ENCODE measurements at regions not wholly inside any gene's neighbourhood (a gene's known extent, or its start where the extent isn't known, plus 50 kb on each side); places are given as distances from the start of the nearest gene placed in this dataset.
"Not testable (repeated sequence)": the region's sequence is repeated elsewhere in the genome, so short reads cannot be mapped to it uniquely, and the experiment has no call there.

DNA sequence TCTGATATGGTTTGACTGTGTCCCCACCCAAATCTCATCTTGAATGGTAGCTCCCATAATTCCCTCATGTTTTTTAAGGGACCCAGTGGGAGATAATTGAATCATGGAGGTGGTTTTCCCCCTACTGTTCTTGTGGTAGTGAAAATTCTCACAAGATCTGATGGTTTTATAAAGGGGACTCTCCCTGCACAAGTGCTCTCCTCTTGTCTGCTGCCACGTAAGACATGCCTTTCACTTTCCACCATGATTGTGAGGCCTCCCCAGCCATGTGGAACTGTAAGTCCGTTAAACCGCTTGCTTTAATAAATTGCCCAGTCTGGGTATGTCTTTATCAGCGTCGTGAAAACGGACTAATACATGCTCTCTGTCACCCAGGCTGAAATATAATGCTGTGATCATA is 200.9 kb upstream of the SLIT2 start:
- no peak for DNase-seq

DNA sequence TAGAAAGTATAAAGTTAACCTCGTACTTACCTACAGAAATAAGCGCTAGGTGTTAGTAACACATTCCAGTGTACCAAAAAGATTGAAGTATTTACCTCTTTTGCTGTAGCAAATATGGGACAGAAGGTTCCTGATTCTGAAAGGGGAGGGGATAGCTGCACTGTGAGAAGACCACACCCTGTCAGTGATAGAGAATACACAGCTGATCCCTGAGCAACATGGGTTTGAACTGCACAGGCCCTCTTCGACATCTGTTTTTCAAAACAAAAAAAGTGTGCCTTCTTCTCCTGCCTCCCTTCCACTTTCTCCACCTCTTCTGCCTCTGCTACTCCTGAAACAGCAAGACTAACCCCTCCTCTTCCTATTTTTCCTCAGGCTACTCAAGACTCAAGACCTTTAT is 201.8 kb upstream of the SLIT2 start:
- DNase-seq, result no peak

DNA sequence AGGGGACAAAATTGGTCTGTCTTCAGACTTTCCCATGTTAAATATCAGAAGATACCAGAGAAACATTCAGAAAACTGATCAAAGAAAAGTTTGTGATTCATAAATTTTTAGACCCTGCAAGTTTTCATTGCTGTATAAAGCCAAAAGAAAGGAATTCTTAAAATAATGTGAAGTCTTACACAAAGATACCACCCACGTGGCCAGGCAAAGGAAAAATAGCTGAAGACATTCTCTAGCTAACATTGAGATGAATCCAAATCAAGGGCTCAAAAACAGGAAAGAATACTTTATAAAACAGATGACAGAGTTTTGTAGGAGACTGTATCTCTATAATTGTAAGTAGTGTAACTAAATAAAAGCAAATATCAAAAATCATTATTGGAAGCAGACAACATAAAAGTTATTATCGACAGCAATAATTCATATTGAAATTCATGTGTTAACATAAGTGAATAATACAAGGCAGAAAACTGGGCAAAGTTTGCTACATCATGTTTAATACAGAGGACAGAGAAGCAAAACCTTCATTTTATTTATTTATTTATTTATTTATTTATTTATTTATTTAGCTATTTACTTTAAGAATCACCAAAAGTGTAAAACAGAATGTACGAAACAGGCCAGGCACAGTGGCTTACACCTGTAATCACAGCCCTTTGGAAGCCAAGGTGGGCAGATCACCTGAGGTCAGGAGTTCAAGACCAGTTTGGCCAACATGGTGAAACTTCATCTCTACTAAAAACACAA is 204.6 kb upstream of the SLIT2 start:
- DNase-seq, result peak in 1 of 3 donors; percentile 37

DNA sequence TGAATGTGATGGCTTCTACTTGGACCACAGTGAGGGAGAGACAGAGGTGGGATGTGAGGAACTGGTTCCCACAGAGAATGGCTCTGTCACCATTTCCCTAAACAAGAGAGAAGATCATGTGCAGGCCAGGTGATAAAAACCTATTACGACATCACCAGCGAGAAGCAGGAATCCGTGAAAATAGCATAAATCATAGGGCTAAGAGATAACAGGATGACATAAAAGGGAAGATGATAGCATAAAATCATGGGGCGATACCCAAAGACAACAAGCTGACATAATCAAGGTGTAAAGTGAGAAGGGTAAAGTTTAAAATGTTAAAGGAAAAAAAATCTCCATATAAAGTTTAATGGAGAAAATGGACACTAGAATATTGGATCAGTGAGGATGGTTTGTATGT is 205.5 kb upstream of the SLIT2 start:
- no peak for DNase-seq

DNA sequence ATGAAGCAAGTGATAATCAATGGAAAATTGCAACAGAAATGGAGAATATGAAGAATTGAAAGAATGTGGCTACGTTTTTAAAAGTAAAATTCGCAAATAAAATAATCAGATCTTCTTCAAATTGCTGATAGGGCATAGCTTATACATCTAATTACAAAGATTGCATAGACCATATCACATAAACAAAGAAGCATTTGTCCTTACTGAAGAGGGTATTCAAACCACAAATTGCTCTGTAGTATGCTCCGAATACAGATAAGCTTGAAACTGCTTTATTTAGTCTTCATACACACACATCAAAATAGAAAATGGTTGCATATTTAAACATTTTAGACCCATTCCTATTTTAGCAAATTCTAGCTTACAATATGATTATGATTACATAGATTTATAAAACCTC is 206.7 kb upstream of the SLIT2 start:
- no peak for DNase-seq

DNA sequence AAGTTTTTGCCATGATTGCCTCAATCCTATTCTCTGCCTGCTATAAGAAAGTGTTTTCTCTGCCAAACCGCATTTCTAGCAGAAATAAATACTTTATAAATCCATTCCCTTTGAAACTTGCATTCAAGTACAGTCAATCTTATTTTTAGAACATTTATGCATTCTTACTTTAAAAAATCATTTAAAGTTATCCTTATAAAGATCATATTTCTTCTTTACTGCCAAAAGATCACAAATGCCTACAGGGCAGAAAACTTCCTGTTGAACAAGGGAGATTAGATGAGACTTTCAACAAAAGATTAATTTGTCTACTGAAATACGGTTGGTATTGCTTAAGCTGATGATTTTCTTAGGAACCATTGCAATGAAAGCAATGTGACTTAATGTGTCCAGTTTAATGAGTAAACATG is 207.2 kb upstream of the SLIT2 start:
- DNase-seq, result peak in 1 of 3 donors; percentile 27

DNA sequence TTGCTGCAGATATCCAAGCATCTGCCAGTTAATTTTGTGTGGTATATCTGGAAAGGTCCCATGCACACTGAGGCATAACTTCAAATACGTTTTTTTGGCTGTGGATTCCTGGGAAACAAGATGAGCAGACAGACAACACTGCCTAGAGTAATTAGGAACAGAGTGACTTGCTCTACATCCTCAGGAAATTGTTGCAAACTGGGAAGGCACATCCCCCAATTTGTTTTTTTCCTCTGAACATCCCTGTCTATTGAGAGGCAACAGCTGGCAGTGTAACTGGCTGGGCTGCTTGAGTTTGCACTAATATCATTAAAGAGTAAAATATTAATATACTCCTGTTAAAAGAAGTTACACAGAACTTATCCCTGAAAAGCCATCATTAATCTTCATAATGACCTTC is 207.7 kb upstream of the SLIT2 start:
- no peak for DNase-seq

DNA sequence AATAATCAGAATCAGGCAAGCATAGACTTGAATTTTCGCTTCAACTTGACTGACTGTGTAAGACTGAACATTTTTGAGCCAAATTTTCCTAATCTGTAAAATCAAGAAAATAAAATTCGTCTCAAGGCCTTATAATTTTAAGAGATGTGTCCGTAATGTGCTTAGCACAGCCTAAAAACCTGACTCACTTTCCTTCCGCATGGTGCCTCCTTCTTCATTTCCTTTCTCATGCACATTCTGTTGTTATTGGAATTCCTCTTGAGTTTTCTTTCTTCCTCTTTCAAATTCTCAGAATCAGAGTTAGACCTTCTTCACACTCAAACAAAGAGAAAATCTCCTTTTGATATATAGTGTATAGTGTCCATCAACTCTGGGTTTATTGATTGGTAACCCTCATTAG is 208.9 kb upstream of the SLIT2 start:
- no peak for DNase-seq

DNA sequence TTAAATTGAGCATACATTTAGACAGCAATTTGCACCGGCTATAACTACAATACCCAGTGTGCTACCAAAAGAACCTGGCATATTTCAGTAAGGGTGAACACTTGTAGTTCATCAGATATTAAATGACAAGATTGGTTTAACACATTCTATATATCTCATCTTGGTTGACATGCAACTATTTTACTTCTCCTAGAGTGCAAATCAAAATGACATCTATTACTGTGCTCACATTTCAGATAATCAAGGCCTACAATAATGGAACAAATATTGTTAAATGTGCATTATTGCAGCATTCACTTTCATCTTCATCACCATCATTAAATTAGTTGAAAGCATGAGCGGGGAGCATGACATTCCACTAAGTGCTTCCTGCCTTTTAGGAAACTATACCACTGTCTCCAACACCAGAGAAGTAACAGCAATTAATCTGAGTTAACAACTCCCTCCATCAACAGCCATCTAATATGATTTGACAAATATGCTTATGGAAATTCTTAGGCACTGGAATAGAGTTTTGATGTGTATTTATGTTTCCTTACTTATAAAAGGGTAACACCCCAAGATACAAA is 209.8 kb upstream of the SLIT2 start:
- DNase-seq, result no peak

DNA sequence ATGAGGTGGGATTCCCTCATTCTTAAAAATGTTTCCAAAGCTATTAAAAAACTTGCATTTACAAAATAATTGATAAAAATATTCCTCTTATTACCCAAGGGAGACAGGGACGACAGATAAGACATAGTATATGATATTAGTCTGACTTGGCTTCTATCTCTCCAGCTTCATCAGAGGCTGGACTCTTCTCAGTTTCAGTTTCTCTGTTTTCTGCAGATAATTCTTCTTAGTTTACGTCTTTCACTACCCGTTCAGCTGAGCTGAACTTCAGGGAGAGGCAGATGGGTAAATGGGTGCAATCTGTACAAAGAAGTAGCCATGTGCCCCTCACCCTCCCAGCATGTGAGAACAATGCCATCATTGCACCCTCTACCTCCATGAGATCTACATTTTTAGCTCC is 214.0 kb upstream of the SLIT2 start:
- no peak for DNase-seq

DNA sequence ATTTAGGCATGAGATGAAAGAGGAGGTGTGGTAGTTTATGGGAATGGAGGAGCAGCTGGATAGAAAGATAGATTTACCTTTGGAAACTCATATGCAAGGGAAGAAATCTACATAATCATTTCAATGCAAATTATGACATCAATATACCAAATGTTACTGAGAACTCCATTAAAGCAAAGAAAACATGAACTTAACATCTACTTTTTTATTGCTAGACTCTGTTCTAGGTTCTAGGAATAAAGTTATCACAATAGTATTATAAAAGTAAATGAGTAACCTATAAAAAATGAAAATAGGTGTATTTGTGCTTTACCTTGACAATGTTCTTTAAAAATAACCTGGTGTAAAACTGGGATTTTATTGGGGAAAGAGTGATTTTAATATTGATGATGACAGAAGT is 221.6 kb upstream of the SLIT2 start:
- DNase-seq, result no peak

DNA sequence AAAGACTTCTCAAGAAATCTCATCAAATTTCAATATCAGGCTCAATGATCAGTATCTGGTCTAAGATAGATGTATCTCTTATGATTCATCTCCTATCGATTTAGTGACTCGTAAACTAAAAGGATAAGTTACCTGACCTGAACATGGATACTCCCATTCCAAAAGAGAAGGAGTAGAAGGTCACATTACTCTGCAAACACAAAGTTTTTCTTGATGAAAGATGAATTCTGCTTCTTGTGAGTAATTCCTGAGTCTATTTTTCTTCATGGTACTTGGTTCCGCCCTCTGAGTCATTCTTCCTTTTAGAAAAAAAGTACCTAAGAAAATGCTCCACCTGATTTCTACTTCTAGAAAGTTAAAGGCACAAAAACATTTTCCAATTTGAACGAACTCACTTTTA is 223.1 kb upstream of the SLIT2 start:
- no peak for DNase-seq

DNA sequence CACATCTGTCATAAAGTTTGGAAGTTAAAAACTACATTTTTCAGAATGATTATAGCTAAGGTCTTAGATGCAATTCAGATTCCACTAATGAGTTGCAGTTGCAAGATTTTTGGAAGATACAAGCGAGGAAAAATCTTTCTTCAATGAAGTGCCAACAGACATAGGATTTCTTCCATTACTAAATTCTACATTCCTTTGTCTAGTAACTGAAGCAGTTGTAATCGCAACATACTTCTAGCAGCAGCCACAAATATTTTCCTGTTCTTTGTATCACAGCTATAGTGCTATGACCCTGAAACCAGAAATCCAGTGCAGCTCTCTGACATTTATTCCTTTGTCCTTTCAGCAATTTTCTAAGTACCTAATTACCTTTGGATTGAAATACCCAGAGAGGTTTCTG is 225.2 kb upstream of the SLIT2 start:
- DNase-seq, result peak; percentile 33 to 70 (median 53)

DNA sequence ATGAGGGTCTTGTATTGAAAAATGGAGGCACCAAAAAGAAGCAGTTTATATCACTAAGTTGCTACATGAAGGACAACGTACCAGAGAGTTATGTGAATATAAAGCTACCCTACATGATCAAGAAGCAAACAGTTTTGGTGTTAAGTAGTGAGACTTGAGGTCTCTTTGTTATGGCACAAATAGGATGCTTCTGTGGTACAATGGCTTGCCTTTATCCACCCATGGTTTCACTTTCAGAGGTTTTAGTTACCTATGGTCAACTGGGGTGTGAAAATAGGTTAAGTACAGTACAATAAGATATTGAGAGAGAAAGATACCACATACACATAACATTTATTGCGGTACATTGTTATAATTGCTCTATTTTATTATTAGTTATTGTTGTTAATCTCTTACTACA is 229.2 kb upstream of the SLIT2 start:
- DNase-seq, result no peak

DNA sequence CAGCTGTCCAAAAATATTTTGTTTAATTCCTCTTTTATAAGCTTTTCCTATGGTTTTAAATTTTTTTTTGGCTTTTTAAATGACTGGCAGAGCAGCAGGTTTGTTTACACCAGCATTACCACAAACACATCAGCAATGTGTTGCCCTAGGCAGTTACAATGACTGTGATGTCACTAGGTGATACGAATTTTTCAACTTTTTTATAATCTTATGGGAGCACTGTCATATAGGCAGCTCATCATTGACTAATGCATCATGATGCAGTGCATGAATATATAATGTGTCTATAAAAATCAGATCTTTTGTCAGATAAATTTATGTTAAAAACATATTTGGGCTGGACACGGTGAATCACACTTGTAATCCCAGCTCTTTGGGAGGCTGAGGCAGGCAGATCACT is 231.6 kb upstream of the SLIT2 start:
- DNase-seq, result no peak

DNA sequence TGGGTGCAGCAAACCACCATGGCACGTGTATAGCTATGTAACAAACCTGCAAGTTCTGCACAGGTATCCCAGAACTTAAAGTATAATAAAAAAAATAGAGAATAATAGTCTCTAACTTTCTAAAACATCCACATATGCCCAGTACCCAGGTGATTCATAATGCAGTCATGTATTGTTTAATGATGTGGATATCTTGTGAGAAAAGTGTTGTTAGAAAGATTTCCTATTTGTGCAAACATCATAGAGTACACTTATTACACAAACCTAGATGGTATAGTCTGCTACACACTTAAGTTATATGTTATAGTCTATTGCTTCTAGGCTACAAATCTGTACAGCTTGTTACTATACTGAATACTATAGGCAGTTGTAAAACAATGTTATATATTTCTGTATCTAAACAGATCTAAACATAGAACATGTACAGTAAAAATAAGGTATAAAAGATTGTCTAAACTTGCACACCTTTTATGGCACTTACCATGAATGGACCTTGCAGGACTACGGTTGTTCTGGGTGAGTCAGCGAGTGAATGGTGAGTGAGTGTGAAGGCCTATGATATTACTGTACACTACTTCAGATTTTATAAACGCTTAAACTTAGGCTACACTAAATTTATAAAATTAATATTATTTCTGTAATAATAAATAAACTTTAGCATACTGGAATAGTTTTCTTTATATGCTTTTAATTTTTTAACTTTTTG is 232.2 kb upstream of the SLIT2 start:
- DNase-seq, result no peak

DNA sequence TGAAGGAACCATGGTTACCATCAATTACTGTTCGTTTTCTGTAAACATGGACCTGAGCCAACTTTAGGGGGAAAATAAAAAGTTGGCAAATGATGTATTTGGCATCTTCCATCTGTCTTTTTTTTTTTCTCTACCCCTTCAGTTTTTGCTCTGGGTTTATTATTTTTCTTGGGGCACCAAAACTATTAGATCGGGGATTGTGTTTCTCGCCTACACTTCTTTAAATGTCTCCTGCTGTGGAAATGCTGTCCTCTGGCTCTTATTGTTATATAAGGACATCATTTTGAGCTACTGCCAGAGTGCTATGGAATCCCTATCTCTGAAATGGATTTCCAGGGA is 234.0 kb upstream of the SLIT2 start:
- DNase-seq, result peak; percentile 12 to 64 (median 39)

DNA sequence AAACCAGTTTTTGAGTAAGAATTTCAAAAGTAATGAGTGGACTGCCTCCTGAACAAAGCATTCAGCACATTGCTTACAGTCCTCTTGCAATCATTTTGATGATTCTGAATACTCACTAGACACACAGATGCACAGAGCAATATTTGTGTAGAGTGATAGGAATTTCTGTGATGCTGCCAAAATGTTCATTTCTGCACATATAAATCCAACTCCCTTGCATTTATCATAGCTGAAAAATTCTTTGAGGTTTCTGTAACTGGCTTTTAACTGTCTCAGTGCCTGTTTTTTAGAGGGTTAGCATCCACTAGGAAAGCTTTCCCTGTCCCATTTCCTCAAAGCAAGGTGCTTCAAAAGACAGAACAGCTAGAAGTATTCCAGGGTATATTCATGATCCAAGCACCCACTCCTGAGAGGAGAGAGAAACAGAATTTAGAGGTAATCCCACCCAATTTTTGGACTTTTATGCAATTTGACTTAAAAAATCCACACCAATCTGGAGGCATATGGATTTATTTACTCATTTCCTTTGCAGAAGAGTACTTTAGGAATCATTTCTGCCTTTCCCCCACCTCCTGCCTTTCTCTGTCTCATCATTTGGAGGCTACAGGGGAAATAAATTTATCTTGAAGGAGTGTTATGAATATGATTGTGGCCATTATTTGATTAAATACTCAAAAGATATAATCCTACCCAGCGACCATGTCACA is 234.5 kb upstream of the SLIT2 start:
- peak; percentile 58 to 88 (median 81) for DNase-seq

DNA sequence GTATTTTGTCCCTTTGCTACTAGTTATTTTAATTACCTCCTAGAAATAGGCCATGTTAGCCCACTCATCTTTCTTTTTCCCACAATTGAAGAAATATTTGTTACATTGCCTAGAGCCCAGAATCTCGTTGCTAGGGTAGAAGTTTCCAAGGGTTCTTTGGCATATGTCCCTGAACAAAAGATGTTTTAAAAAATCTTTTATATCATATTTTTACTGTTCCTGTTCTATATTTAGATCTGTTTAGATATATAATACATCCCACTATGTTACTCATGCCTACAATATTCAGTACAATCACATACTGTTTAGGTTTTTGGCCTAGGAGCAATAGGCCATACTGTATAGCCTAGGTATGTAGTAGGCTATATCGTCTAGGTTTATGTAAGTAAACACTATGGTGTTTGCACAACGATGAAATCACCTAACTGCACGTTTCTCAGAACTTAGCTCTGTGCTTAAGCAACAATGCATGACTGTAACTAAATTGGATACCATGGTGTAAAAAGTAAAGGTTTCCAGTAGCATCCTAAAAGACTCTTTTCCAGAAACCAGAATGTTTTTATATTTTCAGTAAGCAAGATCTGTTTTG is 236.0 kb upstream of the SLIT2 start:
- DNase-seq, result peak in 2 of 3 donors; percentile 24 to 58

DNA sequence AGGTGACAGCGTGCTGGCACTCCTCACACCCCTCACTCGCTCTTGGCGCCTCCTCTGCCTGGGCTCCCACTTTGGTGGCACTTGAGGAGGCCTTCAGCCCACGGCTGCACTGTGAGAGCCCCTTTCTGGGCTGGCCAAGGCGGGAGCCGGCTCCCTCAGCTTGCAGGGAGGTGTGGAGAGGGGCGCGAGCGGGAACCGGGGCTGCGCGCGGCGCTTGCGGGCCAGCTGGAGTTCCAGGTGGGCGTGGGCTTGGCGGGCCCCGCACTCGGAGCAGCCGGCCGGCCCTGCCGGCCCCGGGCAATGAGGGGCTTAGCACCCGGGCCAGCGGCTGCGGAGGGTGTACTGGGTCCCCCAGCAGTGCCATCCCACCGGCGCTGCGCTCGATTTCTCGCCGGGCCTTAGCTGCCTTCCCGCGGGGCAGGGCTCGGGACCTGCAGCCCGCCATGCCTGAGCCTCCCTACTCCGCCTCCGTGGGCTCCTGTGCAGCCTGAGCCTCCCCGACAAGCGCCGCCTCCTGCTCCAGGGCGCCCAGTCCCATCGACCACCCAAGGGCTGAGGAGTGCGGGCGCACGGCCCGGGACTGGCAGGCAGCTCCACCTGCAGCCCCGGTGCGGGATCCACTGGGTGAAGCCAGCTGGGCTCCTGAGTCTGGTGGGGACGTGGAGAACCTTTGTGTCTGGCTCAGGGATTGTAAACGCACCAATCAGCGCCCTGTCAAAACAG is 247.7 kb upstream of the SLIT2 start:
- not testable (repeated sequence) for DNase-seq

DNA sequence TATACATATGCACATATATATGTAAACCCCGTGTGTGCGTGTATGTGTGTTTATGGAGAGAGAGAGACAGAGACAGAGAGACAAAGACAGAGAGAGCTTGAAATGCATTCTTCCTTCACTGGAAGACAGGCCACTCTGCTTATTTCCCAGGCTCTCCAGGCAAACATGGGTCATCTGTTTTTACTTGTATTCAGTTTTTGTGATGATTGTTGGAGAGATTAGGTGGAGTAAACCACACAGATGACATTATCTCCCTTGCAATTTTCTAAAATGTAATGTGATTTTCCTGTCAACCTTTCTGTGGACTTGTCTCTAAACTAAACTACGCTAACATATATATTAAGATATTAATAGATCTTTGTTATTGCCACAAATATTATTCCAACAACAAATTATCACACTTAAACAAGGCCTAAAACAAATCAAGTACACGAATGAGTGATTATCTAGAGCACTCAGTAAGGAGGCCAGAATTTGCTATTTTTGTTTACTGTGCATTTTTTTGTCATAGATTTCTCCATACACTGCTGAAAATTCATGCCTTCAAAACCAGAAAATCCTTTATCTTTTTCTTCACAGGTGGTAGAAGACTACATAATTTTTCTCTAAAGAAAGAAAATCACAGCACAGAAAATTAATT is 251.8 kb upstream of the SLIT2 start:
- DNase-seq, result no peak
